GM23248 (cell line): ENCODE measurements at regions not wholly inside any gene's neighbourhood (a gene's known extent, or its start where the extent isn't known, plus 50 kb on each side); places are given as distances from the start of the nearest gene placed in this dataset.

ENCODE experiments used
- DNase-seq: peaks from one replicate; pipeline ENCODE4 v3.0.0-alpha.2; 2015
- H2AFZ ChIP-seq: fragments of 200-600 bp; sonication (generic); 2 replicates; pipeline ENCODE4 v1.6.1; 2016; ENCODE audit warnings: antibody characterized with exemption
- H3F3A ChIP-seq: fragments of 200-600 bp; sonication (generic); 2 replicates; pipeline ENCODE4 v1.6.1; 2016; ENCODE audit warnings: mild to moderate bottlenecking, antibody characterized with exemption, mixed run types; ENCODE audit not compliant: insufficient read depth
- H3K27ac ChIP-seq: fragments of 200-600 bp; sonication (generic); 2 replicates; pipeline ENCODE4 v1.5.1; 2016; ENCODE audit warnings: mild to moderate bottlenecking
- H3K27me3 ChIP-seq: fragments of 200-600 bp; sonication (generic); replicated peaks from 2 replicates; pipeline ENCODE4 v1.6.1; 2016; ENCODE audit warnings: mild to moderate bottlenecking; ENCODE audit not compliant: insufficient read depth
- H3K36me3 ChIP-seq: fragments of 200-600 bp; sonication (generic); 2 replicates; pipeline ENCODE4 v1.6.1; 2016; ENCODE audit warnings: low read depth, mild to moderate bottlenecking
- H3K4me1 ChIP-seq: fragments of 200-600 bp; sonication (generic); 2 replicates; pipeline ENCODE4 v1.6.1; 2016; ENCODE audit warnings: mild to moderate bottlenecking; ENCODE audit not compliant: insufficient read depth
- H3K4me2 ChIP-seq: fragments of 200-600 bp; sonication (generic); one replicate; pipeline ENCODE4 v1.6.1; 2016; ENCODE audit warnings: mild to moderate bottlenecking; ENCODE audit not compliant: unreplicated experiment
- H3K4me3 ChIP-seq: fragments of 200-600 bp; sonication (generic); 2 replicates; pipeline ENCODE4 v1.5.1; 2016; ENCODE audit warnings: mild to moderate bottlenecking
- H3K79me2 ChIP-seq: fragments of 200-600 bp; sonication (generic); 2 replicates; pipeline ENCODE4 v1.6.1; 2016; ENCODE audit warnings: mild to moderate bottlenecking; ENCODE audit not compliant: insufficient read depth
- H3K9ac ChIP-seq: fragments of 200-600 bp; sonication (generic); 2 replicates; pipeline ENCODE4 v1.6.1; 2016; ENCODE audit warnings: mild to moderate bottlenecking
- H3K9me2 ChIP-seq: fragments of 200-600 bp; sonication (generic); 2 replicates; pipeline ENCODE4 v1.6.1; 2016; ENCODE audit warnings: mixed run types, mild to moderate bottlenecking, moderate library complexity; ENCODE audit not compliant: insufficient read depth
- H3K9me3 ChIP-seq: fragments of 200-600 bp; sonication (generic); one replicate; pipeline ENCODE4 v1.6.1; 2017; ENCODE audit warnings: low read depth
- H4K20me1 ChIP-seq: fragments of 200-600 bp; sonication (generic); 2 replicates; pipeline ENCODE4 v1.6.0; 2016; ENCODE audit not compliant: insufficient read depth
- EZH2 ChIP-seq: fragments of 200-600 bp; sonication (generic); IDR thresholded peaks from 2 replicates; pipeline ENCODE4 v1.6.1; 2018; ENCODE audit warnings: antibody characterized with exemption, mild to moderate bottlenecking; ENCODE audit not compliant: insufficient read depth, poor library complexity, severe bottlenecking
- EZH2phosphoT487 ChIP-seq: fragments of 200-600 bp; sonication (generic); IDR thresholded peaks from 2 replicates; pipeline ENCODE4 v1.6.1; 2018; ENCODE audit warnings: antibody characterized with exemption, moderate library complexity, mild to moderate bottlenecking, low read depth; ENCODE audit not compliant: insufficient read depth
- WGBS, 2 experiments: methylation state at CpG; one replicate each; pipeline ENCODE4 v1.1.6; 2015 to 2017; ENCODE audit warnings: low lambda C conversion rate in 2 of 2, low coverage in 1 of 2; ENCODE audit errors: missing lambda C conversion rate in 2 of 2; 5-methylcytosine and 5-hydroxymethylcytosine counted together
- in situ Hi-C: fragments of 300-500 bp; cut with MboI; formaldehyde crosslinking; loops from 2 replicates; pipeline ENCODE4 v1.15.0; 2020

GRCh38 chrX:113136836-113137235 is 296.2 kb upstream of the AMOT start:
- Histone ChIP-seq H3K36me3 (no peaks in the 10 kb centered on the region), H3K4me2 (no peak overlapping the region), H2AFZ (no peak overlapping the region), H3K4me3 (no peak overlapping the region), H3K9ac (no peak overlapping the region), H3K9me3 (no peaks in the 10 kb centered on the region), H3K4me1 (no peaks in the 10 kb centered on the region), H3F3A (no peaks in the 10 kb centered on the region), H3K79me2 (no peaks in the 10 kb centered on the region), H3K9me2 (no peaks in the 10 kb centered on the region), H4K20me1 (no peaks in the 10 kb centered on the region), H3K27me3 (no peaks in the 10 kb centered on the region), H3K27ac (no peak overlapping the region)
- 0 to 10% methylated on average over 1 of the region's 1 CpG for WGBS, 2 experiments
- TF ChIP-seq EZH2phosphoT487 (no peak), EZH2 (no peak)
- in situ Hi-C loops = no loop called here
- DNase-seq = no peak

GRCh38 chrX:113133316-113133715 is 292.7 kb upstream of the AMOT start:
- no peaks in the 10 kb centered on the region for H3K9me3 ChIP-seq
- H3K4me3 ChIP-seq = no peak overlapping the region
- H4K20me1 ChIP-seq = no peaks in the 10 kb centered on the region
- in situ Hi-C loops = no loop called here
- H3K27ac ChIP-seq = no peak overlapping the region
- TF ChIP-seq EZH2phosphoT487 (no peak), EZH2 (no peak)
- no peak overlapping the region for H3K4me2 ChIP-seq
- H3K9ac ChIP-seq = no peak overlapping the region
- no peaks in the 10 kb centered on the region for H3K79me2 ChIP-seq
- no peaks in the 10 kb centered on the region for H3K9me2 ChIP-seq
- H2AFZ ChIP-seq = no peak overlapping the region
- H3K4me1 ChIP-seq = no peaks in the 10 kb centered on the region
- WGBS, 2 experiments = 5 to 8% methylated on average over 1 of the region's 1 CpG
- H3K27me3 ChIP-seq = no peaks in the 10 kb centered on the region
- DNase-seq = no peak
- H3K36me3 ChIP-seq = no peaks in the 10 kb centered on the region
- H3F3A ChIP-seq = no peaks in the 10 kb centered on the region

GRCh38 chrX:113124693-113125092 is 284.1 kb upstream of the AMOT start:
- H3K4me1 ChIP-seq = no peaks in the 10 kb centered on the region
- no peaks in the 10 kb centered on the region for H3K9me2 ChIP-seq
- no peak overlapping the region for H2AFZ ChIP-seq
- no peak overlapping the region for H3K27ac ChIP-seq
- H3K4me2 ChIP-seq = no peak overlapping the region
- DNase-seq = no peak
- no peaks in the 10 kb centered on the region for H3K27me3 ChIP-seq
- H3K36me3 ChIP-seq = no peaks in the 10 kb centered on the region
- in situ Hi-C loops = no loop called here
- no peak overlapping the region for H3K9ac ChIP-seq
- H3F3A ChIP-seq = no peaks in the 10 kb centered on the region
- H3K4me3 ChIP-seq = no peak overlapping the region
- no peaks in the 10 kb centered on the region for H3K9me3 ChIP-seq
- H3K79me2 ChIP-seq = no peaks in the 10 kb centered on the region
- no peak for TF ChIP-seq EZH2phosphoT487
- TF ChIP-seq EZH2 = no peak
- H4K20me1 ChIP-seq = no peaks in the 10 kb centered on the region

GRCh38 chrX:113075521-113075920 is 234.9 kb upstream of the AMOT start:
- TF ChIP-seq EZH2 = no peak
- no peaks in the 10 kb centered on the region for H3K27me3 ChIP-seq
- no peak overlapping the region for H3K27ac ChIP-seq
- no peaks in the 10 kb centered on the region for H3K9me2 ChIP-seq
- no peaks in the 10 kb centered on the region for H3K36me3 ChIP-seq
- DNase-seq = no peak
- no peak overlapping the region for H3K4me2 ChIP-seq
- no peaks in the 10 kb centered on the region for H3K79me2 ChIP-seq
- no peak overlapping the region for H2AFZ ChIP-seq
- no peak overlapping the region for H3K4me3 ChIP-seq
- in situ Hi-C loops = no loop called here
- no peaks in the 10 kb centered on the region for H3K4me1 ChIP-seq
- H4K20me1 ChIP-seq = no peaks in the 10 kb centered on the region
- no peak overlapping the region for H3K9ac ChIP-seq
- no peaks in the 10 kb centered on the region for H3F3A ChIP-seq
- no peaks in the 10 kb centered on the region for H3K9me3 ChIP-seq

GRCh38 chrX:113059714-113060113 is 219.1 kb upstream of the AMOT start:
- no peak overlapping the region for H3K4me3 ChIP-seq
- TF ChIP-seq EZH2phosphoT487 = no peak
- no peak for TF ChIP-seq EZH2
- H3K4me1 ChIP-seq = no peaks in the 10 kb centered on the region
- H2AFZ ChIP-seq = no peak overlapping the region
- H3K36me3 ChIP-seq = no peaks in the 10 kb centered on the region
- H3K79me2 ChIP-seq = no peaks in the 10 kb centered on the region
- no peak overlapping the region for H3K4me2 ChIP-seq
- no peaks in the 10 kb centered on the region for H4K20me1 ChIP-seq
- no peaks in the 10 kb centered on the region for H3K9me3 ChIP-seq
- no peaks in the 10 kb centered on the region for H3K9me2 ChIP-seq
- H3K27ac ChIP-seq = no peak overlapping the region
- 0 to 6% methylated on average over 1 of the region's 1 CpG for WGBS, 2 experiments
- in situ Hi-C loops = no loop called here
- no peaks in the 10 kb centered on the region for H3F3A ChIP-seq
- H3K27me3 ChIP-seq = no peaks in the 10 kb centered on the region
- peak; percentile 19 for DNase-seq
- H3K9ac ChIP-seq = no peak overlapping the region
